Glomerular endothelial cell (primary cell): ENCODE measurements at regions not wholly inside any gene's neighbourhood (a gene's known extent, or its start where the extent isn't known, plus 50 kb on each side); places are given as distances from the start of the nearest gene placed in this dataset.

Experiments used
- DNase-seq: peaks from one replicate; pipeline ENCODE4 v3.0.0-alpha.2; 2011; ENCODE audit warnings: low read depth, low spot score; ENCODE audit errors: extremely low read depth

DNA sequence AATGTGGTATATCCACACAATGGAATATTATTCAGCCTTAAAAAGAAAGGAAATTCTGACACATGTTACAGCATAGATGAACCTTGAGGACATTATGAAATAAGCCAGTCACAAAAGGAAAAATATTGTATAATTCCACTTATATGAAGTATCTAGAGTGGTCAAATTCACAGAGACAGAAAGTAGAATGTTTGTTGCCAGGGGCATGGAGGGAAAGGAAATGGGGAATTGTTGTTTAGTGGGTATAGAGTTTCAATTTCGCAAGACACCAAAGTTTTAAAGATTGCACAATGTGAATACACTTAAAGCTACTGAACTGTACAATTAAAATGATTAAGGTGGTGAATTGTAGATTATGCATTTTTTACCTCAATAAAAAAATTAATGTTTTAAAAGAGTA lies 92.9 kb downstream of the TXNL1 start:
- no peak for DNase-seq

DNA sequence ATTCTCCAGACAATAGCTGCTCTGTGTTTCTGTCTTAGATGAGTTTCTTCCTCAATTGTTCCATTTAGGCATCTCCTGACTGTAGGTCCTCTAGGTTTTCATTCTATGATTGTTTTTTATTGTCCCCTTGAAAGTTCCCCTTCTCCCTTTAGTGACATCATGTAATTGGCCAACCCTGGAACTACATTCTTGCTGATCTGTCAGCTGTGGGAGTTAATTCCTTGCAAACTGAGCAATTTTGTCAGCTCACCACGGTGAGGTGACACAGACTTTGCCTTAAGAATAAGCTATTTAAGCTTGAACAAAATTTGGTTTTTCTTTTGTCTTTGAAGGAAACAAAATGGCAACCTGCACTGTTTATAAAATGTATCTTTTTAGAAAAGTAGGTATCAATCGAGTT lies 95.9 kb downstream of the TXNL1 start:
- no peak for DNase-seq

DNA sequence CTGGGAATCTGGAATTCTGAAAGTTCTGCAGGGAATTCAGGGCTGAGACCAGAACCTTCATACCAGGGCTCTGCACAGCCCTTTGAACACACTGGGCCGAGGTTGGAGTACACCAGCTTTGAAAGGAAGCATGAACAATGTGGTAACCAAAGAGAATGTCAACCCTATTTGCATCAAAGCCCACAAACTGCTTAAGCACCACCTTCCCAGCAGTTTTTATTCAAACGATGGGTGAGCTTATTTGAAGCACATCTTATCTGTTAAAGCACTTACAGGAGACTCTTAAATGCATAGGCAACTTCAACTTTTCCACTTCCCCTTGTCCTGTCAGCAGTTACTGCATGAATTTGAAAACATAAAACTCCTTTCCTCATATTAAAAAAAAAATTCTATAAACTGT lies 96.6 kb downstream of the TXNL1 start:
- DNase-seq: no peak

DNA sequence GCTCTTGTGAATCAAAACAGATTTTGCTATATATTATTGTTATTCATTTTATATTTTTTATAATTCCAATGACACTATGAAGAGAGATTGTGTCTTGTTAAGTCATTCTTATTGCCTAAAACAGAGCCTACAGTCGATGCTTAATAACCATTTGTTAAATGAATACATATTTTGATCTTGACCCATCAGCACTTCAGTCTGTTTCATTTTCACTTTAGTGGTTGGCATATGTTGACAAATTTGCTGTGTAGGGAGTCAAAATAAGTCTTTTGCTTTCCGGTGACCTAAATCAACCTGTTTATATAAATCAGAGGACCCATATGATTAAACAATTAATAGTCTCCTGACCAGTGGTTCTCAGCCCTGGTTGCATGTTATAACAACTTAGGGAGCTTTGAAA lies 97.1 kb downstream of the TXNL1 start:
- DNase-seq: no peak

DNA sequence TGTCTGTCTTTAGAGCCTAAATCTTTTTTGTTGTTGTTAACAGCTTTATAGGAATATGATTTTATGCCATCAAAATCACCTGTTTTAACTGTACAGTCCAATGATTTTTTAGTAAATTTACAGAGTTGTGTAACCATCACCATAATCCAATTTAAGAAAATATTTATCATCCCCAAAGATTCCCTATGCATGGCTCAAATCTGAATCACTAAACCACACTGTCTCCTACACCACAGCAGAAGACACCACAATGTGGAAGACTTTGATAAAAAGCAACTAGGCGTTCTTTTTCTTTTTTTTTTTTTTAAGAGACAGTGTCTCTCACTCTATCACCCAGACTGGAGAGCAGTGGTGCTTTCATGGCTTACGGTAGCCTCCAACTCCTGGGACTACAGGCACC lies 99.6 kb downstream of the TXNL1 start:
- DNase-seq: no peak

- no peak for DNase-seq
Measured at GRCh38 chr18:56532176-56532840, 106.1 kb downstream of the TXNL1 start.

DNA sequence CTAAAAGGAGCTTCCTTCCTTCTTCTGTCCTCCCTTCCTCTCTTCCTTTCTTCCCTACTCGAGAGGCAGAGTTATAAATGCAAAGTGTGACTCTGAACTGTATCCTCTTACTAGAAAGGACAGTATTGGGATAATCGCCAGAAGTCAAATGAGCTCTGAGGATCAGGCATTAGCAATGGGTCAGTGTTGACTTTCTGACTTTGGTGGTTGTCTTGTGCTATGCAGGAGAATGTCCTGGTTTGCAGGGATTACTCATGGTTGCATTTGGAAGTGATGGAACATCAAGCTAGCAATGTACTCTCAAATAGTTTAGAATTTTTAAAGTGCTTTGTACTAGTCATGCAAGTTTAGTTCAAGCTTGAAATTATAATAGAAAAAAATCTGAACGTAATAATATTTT lies 115.6 kb downstream of the TXNL1 start:
- DNase-seq: no peak

DNA sequence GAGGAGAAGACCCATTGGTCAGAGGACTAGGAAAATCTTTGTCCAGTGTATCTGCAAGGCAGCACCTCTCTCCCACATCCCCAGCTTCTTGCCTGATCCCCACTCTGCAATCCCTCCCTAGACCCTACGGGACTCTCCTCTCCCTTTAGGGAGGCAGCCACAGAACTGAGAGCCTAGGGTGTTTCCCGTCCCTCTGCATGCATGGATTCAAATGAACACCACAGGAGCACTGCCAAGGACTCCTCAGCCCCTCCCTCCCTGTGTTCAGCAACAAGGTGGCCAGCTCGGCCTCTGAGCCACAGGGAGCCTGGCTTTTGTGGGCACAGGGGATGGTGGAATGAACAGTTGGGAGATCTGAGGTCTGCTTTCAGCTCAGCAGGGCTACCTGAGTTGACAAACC lies 117.1 kb downstream of the TXNL1 start:
- no peak for DNase-seq

- DNase-seq: no peak
Measured at GRCh38 chr18:56517761-56518160, 120.6 kb downstream of the TXNL1 start.

GRCh38 chr18:56517196-56517595 lies 121.2 kb downstream of the TXNL1 start:
- no peak for DNase-seq

- no peak for DNase-seq
Measured at GRCh38 chr18:56516789-56517188, 121.6 kb downstream of the TXNL1 start.

GRCh38 chr18:56515522-56515921 lies 122.9 kb downstream of the TXNL1 start:
- no peak for DNase-seq

DNA sequence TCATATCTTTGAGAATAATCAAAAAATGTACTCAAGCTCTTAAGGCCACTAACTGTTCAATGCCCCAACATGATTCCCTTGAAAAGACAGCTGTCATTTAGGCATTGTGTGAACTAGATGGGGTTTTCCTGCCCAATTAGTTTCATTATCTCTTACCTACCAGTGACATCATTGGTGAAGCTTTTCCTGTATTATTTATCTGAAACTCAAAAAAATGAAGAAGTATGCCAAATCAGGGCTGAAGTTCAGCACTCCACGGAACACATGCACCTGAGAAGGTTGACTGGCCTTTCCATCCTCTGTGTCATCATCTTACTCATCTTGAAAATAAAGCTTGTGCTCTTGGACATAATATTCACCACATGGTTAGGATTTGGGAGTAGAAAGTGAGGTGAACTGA lies 126.4 kb downstream of the TXNL1 start:
- DNase-seq: no peak

- DNase-seq: no peak
Measured at GRCh38 chr18:56510108-56510507, 128.3 kb downstream of the TXNL1 start.

DNA sequence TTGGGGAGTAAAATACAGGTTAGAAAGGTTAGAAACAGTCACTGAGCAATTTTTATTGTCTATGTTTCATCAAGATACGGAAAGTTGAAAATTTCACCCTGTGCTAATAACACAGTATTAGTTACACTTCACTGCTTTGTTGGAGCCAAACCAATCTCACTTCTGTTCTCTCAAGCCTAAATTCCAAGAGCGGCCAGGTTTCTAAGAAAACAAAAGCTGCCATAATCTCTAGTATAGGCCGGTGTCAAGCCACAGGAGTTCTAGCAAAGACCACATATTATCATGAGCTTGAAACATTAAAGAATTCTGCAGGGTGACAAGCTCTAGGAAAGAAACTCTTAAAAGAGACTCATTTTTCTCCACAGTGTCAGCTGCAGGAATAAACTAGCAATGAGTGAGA lies 128.7 kb downstream of the TXNL1 start:
- no peak for DNase-seq

- peak; percentile 14 for DNase-seq
Measured at GRCh38 chr18:56508370-56509036, 129.9 kb downstream of the TXNL1 start.

DNA sequence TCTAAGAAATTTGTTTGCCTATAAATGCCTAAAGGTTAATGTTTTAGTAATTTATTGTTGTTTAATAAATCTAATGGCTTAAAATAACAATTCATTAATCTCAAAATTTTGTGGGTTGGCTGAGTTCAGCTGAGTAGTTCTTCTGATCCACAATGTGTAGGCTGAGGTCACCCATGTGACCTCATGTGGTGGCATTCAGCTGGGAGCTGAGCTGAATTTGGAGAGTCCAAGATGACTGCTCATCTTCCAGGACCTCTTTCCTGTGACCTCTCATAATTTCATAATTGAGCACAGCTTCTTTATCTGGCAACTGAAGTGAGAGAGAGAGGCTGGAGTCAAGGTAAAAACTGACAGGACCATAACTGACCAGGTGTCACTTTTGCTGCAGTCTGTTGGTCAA lies 132.4 kb downstream of the TXNL1 start:
- DNase-seq: no peak

DNA sequence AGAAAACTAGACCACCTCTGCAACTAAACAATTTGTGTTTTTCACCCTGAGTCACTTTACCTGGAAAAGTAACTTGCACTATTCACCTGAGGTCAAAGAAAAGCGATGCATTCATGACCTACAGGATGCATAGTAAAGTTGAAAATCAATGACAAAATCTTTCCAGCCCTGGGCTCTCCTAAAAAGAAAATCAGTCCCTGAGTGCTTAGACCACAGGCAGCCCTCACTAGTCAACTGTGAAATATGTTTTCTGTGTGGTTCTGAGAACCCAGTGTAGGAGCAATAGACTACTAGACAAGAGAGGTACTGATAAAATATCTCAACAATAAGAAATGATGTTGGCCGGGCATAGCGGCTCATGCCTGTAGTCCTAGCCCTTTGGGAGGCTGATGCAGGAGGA lies 133.1 kb downstream of the TXNL1 start:
- DNase-seq: no peak

GRCh38 chr18:56501896-56502295 lies 136.5 kb downstream of the TXNL1 start:
- DNase-seq: no peak

DNA sequence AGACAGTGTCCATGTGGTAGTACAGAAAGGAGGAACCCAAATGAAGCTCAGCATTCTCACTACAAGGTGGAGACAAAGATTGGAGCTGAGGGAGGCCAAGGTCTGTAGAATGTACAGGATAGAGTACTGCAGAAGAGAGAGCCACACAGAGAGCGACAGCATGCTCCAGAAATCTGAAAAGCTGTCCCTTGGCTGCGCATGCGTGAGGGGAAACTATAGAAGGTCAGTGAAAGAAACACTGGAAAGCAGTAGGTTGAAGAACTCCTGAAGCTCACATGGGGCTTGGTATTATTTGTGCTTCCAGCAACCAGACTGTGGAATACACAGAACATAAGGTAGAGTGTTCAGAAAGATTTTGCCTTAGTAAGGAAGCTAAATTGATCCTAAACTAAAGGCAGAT lies 142.5 kb downstream of the TXNL1 start:
- DNase-seq: no peak

- no peak for DNase-seq
Measured at GRCh38 chr18:56493531-56493930, 144.9 kb downstream of the TXNL1 start.

GRCh38 chr18:56492136-56492535 lies 146.3 kb downstream of the TXNL1 start:
- DNase-seq: no peak

GRCh38 chr18:56490942-56491341 lies 147.4 kb downstream of the TXNL1 start:
- no peak for DNase-seq
